Coronary artery (tissue), 2 donors: ENCODE measurements at regions not wholly inside any gene's neighbourhood (a gene's known extent, or its start where the extent isn't known, plus 50 kb on each side); places are given as distances from the start of the nearest gene placed in this dataset.

Experiments used
- DNase-seq: peaks from one replicate; pipeline ENCODE4 v3.0.0-alpha.2; 2017; ENCODE audit warnings: low spot score
- H3K27ac ChIP-seq, 2 donors: fragments of 200-600 bp; sonication (generic); one replicate each; pipeline ENCODE4 v1.5.1; 2016 to 2019
- H3K4me3 ChIP-seq: fragments of 200-600 bp; sonication (generic); 2 replicates; pipeline ENCODE4 v1.5.1; 2016; ENCODE audit warnings: mild to moderate bottlenecking, moderate library complexity
- CTCF ChIP-seq: fragments of 200-600 bp; sonication (generic); IDR thresholded peaks from one replicate; pipeline ENCODE4 v1.5.1; 2019; ENCODE audit warnings: antibody characterized with exemption

GRCh38 chr2:9071584-9072124, 68.2 kb upstream of the MBOAT2 start:
- Histone ChIP-seq H3K4me3 (no peak overlapping the region), H3K27ac (no peak overlapping the region)
- TF ChIP-seq CTCF = no peak
- DNase-seq = no peak

GRCh38 chr2:9071032-9071431, 67.5 kb upstream of the MBOAT2 start:
- no peak for TF ChIP-seq CTCF

GRCh38 chr2:9069543-9069942, 66.1 kb upstream of the MBOAT2 start:
- DNase-seq = no peak
- H3K4me3 ChIP-seq = no peak overlapping the region
- no peak for TF ChIP-seq CTCF
- no peak overlapping the region for H3K27ac ChIP-seq

More at GRCh38 chr2:9071032-9071431, 67.5 kb upstream of the MBOAT2 start:
- no peak for DNase-seq
- Histone ChIP-seq H3K27ac (no peak overlapping the region), H3K4me3 (no peak overlapping the region)

GRCh38 chr2:9065901-9066300, 62.4 kb upstream of the MBOAT2 start:
- H3K4me3 ChIP-seq = no peak overlapping the region
- DNase-seq = no peak
- TF ChIP-seq CTCF = no peak
- H3K27ac ChIP-seq = no peak overlapping the region

- Histone ChIP-seq H3K27ac (no peak overlapping the region), H3K4me3 (no peak overlapping the region)
- DNase-seq = no peak
- TF ChIP-seq CTCF = no peak
Observed at GRCh38 chr2:9063023-9063606, 59.6 kb upstream of the MBOAT2 start.

GRCh38 chr2:9060819-9061218, 57.3 kb upstream of the MBOAT2 start:
- H3K27ac ChIP-seq = no peak overlapping the region
- no peak for DNase-seq
- no peak overlapping the region for H3K4me3 ChIP-seq
- no peak for TF ChIP-seq CTCF
